ENCODE measurements at regions not wholly inside any gene's neighbourhood (a gene's known extent, or its start where the extent isn't known, plus 50 kb on each side); places are given as distances from the start of the nearest gene placed in this dataset.

DNA sequence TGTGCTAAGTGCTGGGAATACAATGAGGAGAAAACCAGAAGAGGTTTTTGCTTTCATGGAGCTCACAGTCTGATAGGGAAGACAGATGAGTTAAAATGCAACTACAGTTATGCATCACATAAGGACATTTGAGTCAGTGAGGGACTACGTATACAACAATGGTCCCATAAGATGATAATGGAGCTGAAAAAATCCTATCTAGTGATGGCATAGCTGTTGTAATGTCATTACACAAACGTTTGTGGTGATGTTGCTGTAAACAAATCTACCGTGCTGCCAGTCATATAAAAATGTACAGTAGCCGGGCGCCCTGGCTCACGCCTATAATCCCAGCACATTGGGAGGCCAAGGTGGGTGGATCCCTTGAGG, 110.1 kb upstream of the RAD23B start:
- ChIA-PET CTCF (interaction anchor here (0.6 to 1.2 kb wide), 4 partner anchors 16 to 224 kb away, joined by 3 to 4 read pairs (median 3); no protein-coding TSS in a partner anchor), POLR2A (no interaction called here)
- H3K27ac ChIP-seq (ENCODE audit: low read length in 2 of 2) = no peak overlapping the region
- no peak overlapping the region for H3K4me2 ChIP-seq (replicated peaks; ENCODE audit: low read depth, low read length, poor library complexity, severe bottlenecking)
- H3K4me3 Mint-ChIP-seq = no peak overlapping the region
- no peaks in the 10 kb centered on the region for H3K4me1 ChIP-seq (ENCODE audit: control insufficient read depth in 2 of 2, insufficient read depth in 2 of 2, low read length in 2 of 2)
- no peaks in the 10 kb centered on the region for H3K79me2 ChIP-seq (ENCODE audit: control insufficient read depth, insufficient read depth, low read length)
- no peaks in the 10 kb centered on the region for H3K36me3 ChIP-seq (replicated peaks in 1 of 2; ENCODE audit: control extremely low read depth in 1 of 2, control insufficient read depth in 1 of 2, extremely low read depth in 1 of 2, insufficient read depth in 2 of 2, low read length in 1 of 2)
- H3K4me1 Mint-ChIP-seq = no peaks in the 10 kb centered on the region
- H3K27ac Mint-ChIP-seq = no peak overlapping the region
- intact Hi-C loops (cut with micrococcal nuclease) = no loop called here
- no peak overlapping the region for H3K9ac ChIP-seq (ENCODE audit: low read length)
- no peak overlapping the region for H3K4me3 ChIP-seq (ENCODE audit: control extremely low read depth in 1 of 5, extremely low read depth in 1 of 5, insufficient read depth in 1 of 5, low read depth in 2 of 5, low read length in 4 of 5)
- no peak for TF ChIP-seq EZH2 (IDR thresholded peaks at IDR 0.05; ENCODE audit: borderline replicate concordance, insufficient read depth, low read depth, low read length, poor library complexity, severe bottlenecking)
- TF ChIP-seq, protein P1, sequence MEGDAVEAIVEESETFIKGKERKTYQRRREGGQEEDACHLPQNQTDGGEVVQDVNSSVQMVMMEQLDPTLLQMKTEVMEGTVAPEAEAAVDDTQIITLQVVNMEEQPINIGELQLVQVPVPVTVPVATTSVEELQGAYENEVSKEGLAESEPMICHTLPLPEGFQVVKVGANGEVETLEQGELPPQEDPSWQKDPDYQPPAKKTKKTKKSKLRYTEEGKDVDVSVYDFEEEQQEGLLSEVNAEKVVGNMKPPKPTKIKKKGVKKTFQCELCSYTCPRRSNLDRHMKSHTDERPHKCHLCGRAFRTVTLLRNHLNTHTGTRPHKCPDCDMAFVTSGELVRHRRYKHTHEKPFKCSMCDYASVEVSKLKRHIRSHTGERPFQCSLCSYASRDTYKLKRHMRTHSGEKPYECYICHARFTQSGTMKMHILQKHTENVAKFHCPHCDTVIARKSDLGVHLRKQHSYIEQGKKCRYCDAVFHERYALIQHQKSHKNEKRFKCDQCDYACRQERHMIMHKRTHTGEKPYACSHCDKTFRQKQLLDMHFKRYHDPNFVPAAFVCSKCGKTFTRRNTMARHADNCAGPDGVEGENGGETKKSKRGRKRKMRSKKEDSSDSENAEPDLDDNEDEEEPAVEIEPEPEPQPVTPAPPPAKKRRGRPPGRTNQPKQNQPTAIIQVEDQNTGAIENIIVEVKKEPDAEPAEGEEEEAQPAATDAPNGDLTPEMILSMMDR (IDR thresholded peaks at IDR 0.05) = no peak
- no peak overlapping the region for H2AFZ ChIP-seq (ENCODE audit: insufficient read depth, low read depth, low read length, poor library complexity, severe bottlenecking)
- DNase-seq (no peak), ATAC-seq (ENCODE audit: low read depth) (no peak)
- 81% methylated on average over 3 of the region's 6 CpGs for WGBS (ENCODE audit: insufficient coverage)
- peaks cover 0 to 4% (median 0%) of the 10 kb centered on the region in 4 experiments for H3K27me3 ChIP-seq (replicated peaks in 1 of 4; ENCODE audit: control extremely low read depth in 1 of 4, control insufficient read depth in 3 of 4, insufficient read depth in 4 of 4, low read length in 3 of 4)
- H3K9me3 ChIP-seq (ENCODE audit: control extremely low read depth in 1 of 3, control insufficient read depth in 2 of 3, insufficient read depth in 1 of 3, low read length in 2 of 3) = no peaks in the 10 kb centered on the region
- H4K20me1 ChIP-seq (ENCODE audit: control insufficient read depth, insufficient read depth, low read length, poor library complexity, severe bottlenecking) = no peaks in the 10 kb centered on the region
- H3K27me3 Mint-ChIP-seq = peaks cover 27% of the 10 kb centered on the region
- no peaks in the 10 kb centered on the region for H3K9me3 Mint-ChIP-seq (ENCODE audit: insufficient read depth)

DNA sequence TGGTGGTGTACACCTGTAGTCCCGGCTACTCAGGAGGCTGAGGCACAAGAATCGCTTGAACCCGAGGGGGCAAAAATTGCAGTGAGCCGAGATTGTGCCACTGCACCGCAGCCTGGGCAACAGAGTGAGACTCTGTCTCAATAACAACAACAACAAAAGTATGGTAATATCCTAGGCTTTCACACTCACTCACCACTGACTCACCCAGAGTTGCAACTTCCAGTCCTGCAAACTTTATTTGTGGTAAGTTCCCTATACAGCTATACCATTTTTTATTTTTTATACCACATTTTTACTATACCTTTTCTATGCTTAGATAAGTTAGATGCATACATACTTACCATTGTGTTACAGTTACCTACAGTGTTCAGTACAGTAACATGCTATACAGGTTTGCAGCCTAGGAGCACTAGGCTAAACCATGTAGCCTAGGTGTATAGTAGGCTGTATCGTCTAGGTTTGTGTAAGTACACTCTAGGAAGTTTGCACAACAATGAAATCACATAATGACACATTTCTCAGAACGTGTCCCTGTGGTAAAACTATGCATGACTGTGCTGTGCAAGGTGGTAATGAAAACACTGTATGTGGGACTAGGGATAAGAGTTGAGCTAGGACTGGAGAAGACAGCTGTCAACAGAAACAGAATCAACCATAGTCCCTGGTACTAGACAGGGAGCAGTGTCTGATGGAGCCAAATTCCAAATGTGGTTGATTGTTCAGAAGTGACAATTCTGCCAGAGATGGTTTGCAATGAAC, 109.5 kb upstream of the RAD23B start:
- Histone ChIP-seq H3K36me3 (replicated peaks in 1 of 2; ENCODE audit: control extremely low read depth in 1 of 2, control insufficient read depth in 1 of 2, extremely low read depth in 1 of 2, insufficient read depth in 2 of 2, low read length in 1 of 2) (no peaks in the 10 kb centered on the region), H4K20me1 (ENCODE audit: control insufficient read depth, insufficient read depth, low read length, poor library complexity, severe bottlenecking) (no peaks in the 10 kb centered on the region), H3K27me3 (replicated peaks in 1 of 4; ENCODE audit: control extremely low read depth in 1 of 4, control insufficient read depth in 3 of 4, insufficient read depth in 4 of 4, low read length in 3 of 4) (peaks cover 0 to 4% (median 0%) of the 10 kb centered on the region in 4 experiments), H3K4me3 (ENCODE audit: control extremely low read depth in 1 of 5, extremely low read depth in 1 of 5, insufficient read depth in 1 of 5, low read depth in 2 of 5, low read length in 4 of 5) (no peak overlapping the region), H2AFZ (ENCODE audit: insufficient read depth, low read depth, low read length, poor library complexity, severe bottlenecking) (no peak overlapping the region), H3K27ac (ENCODE audit: low read length in 2 of 2) (no peak overlapping the region), H3K79me2 (ENCODE audit: control insufficient read depth, insufficient read depth, low read length) (no peaks in the 10 kb centered on the region), H3K9ac (ENCODE audit: low read length) (no peak overlapping the region), H3K9me3 (ENCODE audit: control extremely low read depth in 1 of 3, control insufficient read depth in 2 of 3, insufficient read depth in 1 of 3, low read length in 2 of 3) (no peaks in the 10 kb centered on the region), H3K4me2 (replicated peaks; ENCODE audit: low read depth, low read length, poor library complexity, severe bottlenecking) (no peak overlapping the region), H3K4me1 (ENCODE audit: control insufficient read depth in 2 of 2, insufficient read depth in 2 of 2, low read length in 2 of 2) (no peaks in the 10 kb centered on the region)
- Mint-ChIP-seq H3K9me3 (ENCODE audit: insufficient read depth) (no peaks in the 10 kb centered on the region), H3K27me3 (peaks cover 33% of the 10 kb centered on the region), H3K4me3 (no peak overlapping the region), H3K27ac (no peak overlapping the region), H3K4me1 (no peaks in the 10 kb centered on the region)
- ChIA-PET POLR2A (no interaction called here), CTCF (interaction anchor here (0.6 to 1.2 kb wide), 5 partner anchors 17 to 224 kb away, joined by 3 to 4 read pairs (median 3); no protein-coding TSS in a partner anchor)
- intact Hi-C loops (cut with micrococcal nuclease) = no loop called here
- 90% methylated on average over 6 of the region's 7 CpGs for WGBS (ENCODE audit: insufficient coverage)
- no peak for ATAC-seq (ENCODE audit: low read depth)
- TF ChIP-seq, protein P1 (IDR thresholded peaks at IDR 0.05) = no peak
- TF ChIP-seq EZH2 (IDR thresholded peaks at IDR 0.05; ENCODE audit: borderline replicate concordance, insufficient read depth, low read depth, low read length, poor library complexity, severe bottlenecking) = no peak
- DNase-seq = no peak
